SK-N-MC (cell line): ENCODE measurements at regions not wholly inside any gene's neighbourhood (a gene's known extent, or its start where the extent isn't known, plus 50 kb on each side); places are given as distances from the start of the nearest gene placed in this dataset.

ENCODE experiments used
- DNase-seq: peaks from one replicate; pipeline ENCODE4 v3.0.0-alpha.2; 2011; ENCODE audit warnings: low read depth, low spot score
- H3K27ac ChIP-seq: fragments of 200-600 bp; sonication (generic); 2 replicates; pipeline ENCODE4 v1.5.1; 2016; ENCODE audit warnings: mixed run types
- H3K36me3 ChIP-seq: fragments of 200-600 bp; sonication (generic); 2 replicates; pipeline ENCODE4 v1.6.1; 2017; ENCODE audit warnings: antibody characterized with exemption, low read length, mixed read lengths; ENCODE audit not compliant: insufficient read depth
- H3K4me3 ChIP-seq: fragments of 200-600 bp; sonication (generic); 2 replicates; pipeline ENCODE4 v1.5.1; 2016
- H3K9ac ChIP-seq: fragments of 200-600 bp; sonication (generic); 2 replicates; pipeline ENCODE4 v1.8.0; 2017; ENCODE audit warnings: mixed run types, mixed read lengths; ENCODE audit not compliant: insufficient read length
- H3K9me3 ChIP-seq: fragments of 200-600 bp; sonication (generic); 2 replicates; pipeline ENCODE4 v1.6.1; 2017; ENCODE audit warnings: low read depth, mild to moderate bottlenecking, antibody characterized with exemption, low read length, moderate library complexity, mixed read lengths
- EZH2 ChIP-seq: fragments of 200-600 bp; sonication (generic); IDR thresholded peaks from one replicate; pipeline ENCODE4 v1.6.1; 2017; ENCODE audit warnings: antibody characterized with exemption
- FOXP2 ChIP-seq: optimal IDR thresholded peaks from 2 replicates; pipeline ENCODE3; 2011; ENCODE audit warnings: mild to moderate bottlenecking, moderate library complexity; ENCODE audit not compliant: insufficient read depth; ENCODE audit errors: extremely low read length, control extremely low read depth
- POLR2AphosphoS5 ChIP-seq: IDR thresholded peaks from 2 replicates; pipeline ENCODE4 v1.6.1; 2012; ENCODE audit warnings: mild to moderate bottlenecking, low read depth, low read length, borderline replicate concordance

- Histone ChIP-seq H3K9me3 (no peaks in the 10 kb centered on the region), H3K4me3 (no peak overlapping the region), H3K27ac (no peak overlapping the region), H3K36me3 (no peaks in the 10 kb centered on the region), H3K9ac (no peak overlapping the region)
- no peak for DNase-seq
- TF ChIP-seq POLR2AphosphoS5: no peak
- TF ChIP-seq FOXP2: no peak
- no peak for TF ChIP-seq EZH2
Measured at GRCh38 chr17:79177877-79178276, 103.3 kb downstream of the ENGASE start.

- H3K9me3 ChIP-seq: no peaks in the 10 kb centered on the region
- no peak overlapping the region for H3K27ac ChIP-seq
Measured at GRCh38 chr17:79176792-79177601, 102.4 kb downstream of the ENGASE start.

GRCh38 chr17:79174905-79175856 lies 100.6 kb downstream of the ENGASE start:
- no peak for DNase-seq
- Histone ChIP-seq H3K9me3 (no peaks in the 10 kb centered on the region), H3K9ac (no peak overlapping the region), H3K27ac (no peak overlapping the region), H3K4me3 (no peak overlapping the region), H3K36me3 (no peaks in the 10 kb centered on the region)
- TF ChIP-seq EZH2 (no peak), POLR2AphosphoS5 (no peak), FOXP2 (no peak)

More at GRCh38 chr17:79176792-79177601, 102.4 kb downstream of the ENGASE start:
- Histone ChIP-seq H3K36me3 (no peaks in the 10 kb centered on the region), H3K4me3 (no peak overlapping the region), H3K9ac (no peak overlapping the region)
- no peak for DNase-seq
- TF ChIP-seq FOXP2 (no peak), EZH2 (no peak), POLR2AphosphoS5 (no peak)

GRCh38 chr17:79174193-79174765 lies 99.7 kb downstream of the ENGASE start:
- no peak for TF ChIP-seq EZH2
- no peak for TF ChIP-seq FOXP2
- no peak for TF ChIP-seq POLR2AphosphoS5
- Histone ChIP-seq H3K36me3 (no peaks in the 10 kb centered on the region), H3K4me3 (no peak overlapping the region), H3K9ac (no peak overlapping the region), H3K27ac (no peak overlapping the region), H3K9me3 (no peaks in the 10 kb centered on the region)
- no peak for DNase-seq

GRCh38 chr17:79171188-79171587 lies 96.6 kb downstream of the ENGASE start:
- Histone ChIP-seq H3K4me3 (no peak overlapping the region), H3K9me3 (no peaks in the 10 kb centered on the region), H3K9ac (no peak overlapping the region), H3K27ac (no peak overlapping the region), H3K36me3 (no peaks in the 10 kb centered on the region)
- no peak for DNase-seq
- TF ChIP-seq EZH2 (no peak), FOXP2 (no peak), POLR2AphosphoS5 (no peak)

- Histone ChIP-seq H3K36me3 (no peaks in the 10 kb centered on the region), H3K9ac (no peak overlapping the region), H3K4me3 (no peak overlapping the region), H3K9me3 (no peaks in the 10 kb centered on the region), H3K27ac (no peak overlapping the region)
- DNase-seq: no peak
- no peak for TF ChIP-seq POLR2AphosphoS5
- TF ChIP-seq FOXP2: no peak
- no peak for TF ChIP-seq EZH2
Measured at GRCh38 chr17:79169861-79170260, 95.2 kb downstream of the ENGASE start.

GRCh38 chr17:79169366-79169765 lies 94.7 kb downstream of the ENGASE start:
- TF ChIP-seq POLR2AphosphoS5 (no peak), EZH2 (no peak), FOXP2 (no peak)
- Histone ChIP-seq H3K27ac (no peak overlapping the region), H3K9ac (no peak overlapping the region), H3K9me3 (no peaks in the 10 kb centered on the region), H3K36me3 (no peaks in the 10 kb centered on the region), H3K4me3 (no peak overlapping the region)
- no peak for DNase-seq

- TF ChIP-seq POLR2AphosphoS5: no peak
- no peak for TF ChIP-seq FOXP2
- no peak for TF ChIP-seq EZH2
- no peaks in the 10 kb centered on the region for H3K9me3 ChIP-seq
- H3K27ac ChIP-seq: no peak overlapping the region
- H3K36me3 ChIP-seq: no peaks in the 10 kb centered on the region
- no peak overlapping the region for H3K4me3 ChIP-seq
- no peak for DNase-seq
- no peak overlapping the region for H3K9ac ChIP-seq
Measured at GRCh38 chr17:79168486-79169055, 93.9 kb downstream of the ENGASE start.
